GM19351 (cell line): ENCODE measurements at regions not wholly inside any gene's neighbourhood (a gene's known extent, or its start where the extent isn't known, plus 50 kb on each side); places are given as distances from the start of the nearest gene placed in this dataset.
"Not testable (repeated sequence)": the region's sequence is repeated elsewhere in the genome, so short reads cannot be mapped to it uniquely, and the experiment has no call there.

Experiments
- ATAC-seq: cut with Tn5 transposase; IDR thresholded peaks from one replicate; pipeline ENCODE4 v1.9.1; 2021; ENCODE audit warnings: mild to moderate bottlenecking, moderate library complexity; ENCODE audit not compliant: unreplicated experiment

DNA sequence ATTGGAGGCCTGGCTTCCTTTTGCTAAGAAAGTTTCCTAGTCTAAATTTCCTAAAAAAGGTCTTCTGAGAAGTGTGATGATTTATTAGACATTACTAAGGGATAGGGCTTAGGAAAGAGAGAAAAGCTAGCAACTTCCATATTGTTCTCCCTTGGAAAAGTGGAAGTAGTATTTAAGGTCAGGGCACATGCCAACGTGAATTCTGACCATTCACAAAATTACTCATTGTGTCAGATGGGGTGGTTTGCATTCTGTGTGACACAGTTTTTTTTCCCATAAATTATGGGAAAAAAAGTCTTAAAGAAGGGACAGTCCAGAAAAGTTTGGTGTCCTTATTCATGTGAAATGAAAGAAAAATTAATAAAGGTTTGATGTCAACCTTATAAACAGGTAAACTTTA is 110.0 kb upstream of the ARRDC3 start:
- ATAC-seq: no peak

DNA sequence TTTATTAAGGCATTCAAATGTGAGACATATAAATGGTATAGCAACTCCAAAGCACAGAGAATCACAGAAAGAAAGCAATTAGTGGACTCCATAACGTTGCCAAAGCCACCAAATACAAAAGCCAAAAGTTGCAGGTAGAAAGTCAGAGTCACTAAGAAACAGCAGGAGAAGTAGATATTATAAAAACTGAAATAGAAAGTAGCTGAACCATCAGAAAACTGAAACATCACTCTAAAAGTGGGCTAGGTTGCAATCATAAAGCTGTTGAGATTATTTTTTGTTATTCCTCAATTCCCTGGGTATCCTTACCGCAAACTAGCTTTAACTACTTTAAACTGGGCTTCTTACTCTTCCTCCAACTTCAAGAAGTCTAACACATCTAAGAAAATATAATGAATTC is 108.1 kb upstream of the ARRDC3 start:
- no peak for ATAC-seq

DNA sequence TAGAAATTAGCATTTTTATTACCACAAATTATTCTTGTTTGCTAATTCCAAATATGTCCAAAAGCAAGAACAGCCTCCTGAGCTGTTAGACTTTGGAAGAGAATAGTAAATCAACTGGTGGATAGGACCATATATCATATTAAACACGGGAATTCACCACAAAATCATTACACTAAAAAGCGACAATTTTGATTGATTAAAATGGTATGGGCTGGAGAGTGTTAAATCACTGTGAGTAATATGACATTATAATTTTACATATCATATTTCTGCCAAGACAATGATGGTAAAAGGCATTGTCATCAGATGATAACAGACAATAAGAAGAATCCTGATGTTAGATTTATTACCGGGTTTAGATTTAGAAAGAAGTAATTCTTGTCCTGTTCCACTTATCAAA is 107.2 kb upstream of the ARRDC3 start:
- no peak for ATAC-seq

DNA sequence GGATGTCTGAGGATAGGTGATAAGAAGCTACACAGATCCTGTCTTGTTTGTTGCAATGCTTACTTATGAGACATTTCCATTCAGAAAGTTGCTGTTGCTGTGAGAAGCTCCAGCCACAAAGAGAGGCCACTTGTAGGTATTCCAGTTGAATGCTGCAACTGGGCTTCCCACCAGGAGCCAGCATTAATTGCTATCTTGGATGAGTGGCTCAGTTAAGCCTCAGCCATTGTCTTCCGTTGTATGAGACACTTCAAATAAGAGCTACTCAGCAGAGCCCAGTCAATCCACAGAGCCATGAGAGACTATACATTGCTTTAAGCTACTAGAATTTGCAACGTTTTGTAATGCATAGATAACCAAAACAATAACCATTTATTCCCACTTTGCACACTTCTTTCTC is 104.3 kb upstream of the ARRDC3 start:
- no peak for ATAC-seq

DNA sequence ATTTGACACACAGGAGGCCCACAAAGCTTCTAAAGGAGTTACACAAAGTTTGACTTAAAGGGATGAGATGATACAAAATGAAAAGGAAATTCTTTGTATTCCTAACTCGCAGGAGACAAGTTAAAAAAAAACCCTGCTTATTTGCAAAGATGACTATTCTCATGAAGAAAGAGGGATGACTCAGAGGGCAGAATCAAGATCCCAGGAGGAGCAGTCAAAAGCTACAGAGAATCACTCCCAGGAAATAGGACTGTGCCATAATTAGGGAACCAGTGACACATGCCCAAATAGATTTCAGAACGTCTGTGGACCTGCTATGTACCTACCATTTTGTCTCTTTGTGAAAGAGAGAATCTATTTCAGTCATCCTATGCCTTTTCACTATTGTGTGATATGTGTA is 103.5 kb upstream of the ARRDC3 start:
- no peak for ATAC-seq

DNA sequence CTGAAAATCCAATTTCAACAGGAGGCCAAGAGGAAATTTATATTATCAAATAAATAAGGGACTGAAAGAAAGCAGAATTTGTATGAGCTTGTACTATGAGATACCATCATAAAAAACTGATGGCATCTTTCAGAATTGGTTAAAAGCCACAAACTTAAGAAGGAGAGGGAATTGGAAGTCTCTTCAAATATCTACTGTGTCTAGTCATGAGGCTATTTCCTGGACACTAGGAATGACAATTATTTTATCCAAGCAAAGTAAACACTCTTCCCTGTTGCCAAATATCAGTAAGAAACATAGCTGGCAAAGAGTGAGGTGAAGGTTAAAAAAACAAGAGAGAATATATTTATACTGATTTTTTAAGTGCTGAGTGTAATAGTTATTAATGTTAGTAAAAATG is 101.5 kb upstream of the ARRDC3 start:
- ATAC-seq: no peak

DNA sequence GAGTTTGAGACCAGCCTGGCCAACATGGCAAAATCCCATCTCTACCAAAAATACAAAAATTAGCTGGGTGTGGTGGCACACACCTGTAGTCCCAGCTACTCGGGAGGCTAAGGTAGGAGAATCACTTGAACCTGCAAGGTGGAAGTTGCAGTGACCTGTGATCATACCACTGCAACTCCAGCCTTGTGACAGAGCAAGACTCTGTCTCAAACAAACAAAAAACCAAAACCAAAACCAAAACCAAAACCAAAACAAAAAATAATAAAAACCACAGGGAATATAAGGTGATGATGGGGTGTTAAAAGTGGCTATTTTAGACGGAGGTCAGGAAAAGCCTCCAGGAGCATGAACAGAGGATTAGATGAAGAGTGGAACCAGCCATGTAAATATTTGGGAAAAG is 96.3 kb upstream of the ARRDC3 start:
- ATAC-seq: peak; percentile 42

DNA sequence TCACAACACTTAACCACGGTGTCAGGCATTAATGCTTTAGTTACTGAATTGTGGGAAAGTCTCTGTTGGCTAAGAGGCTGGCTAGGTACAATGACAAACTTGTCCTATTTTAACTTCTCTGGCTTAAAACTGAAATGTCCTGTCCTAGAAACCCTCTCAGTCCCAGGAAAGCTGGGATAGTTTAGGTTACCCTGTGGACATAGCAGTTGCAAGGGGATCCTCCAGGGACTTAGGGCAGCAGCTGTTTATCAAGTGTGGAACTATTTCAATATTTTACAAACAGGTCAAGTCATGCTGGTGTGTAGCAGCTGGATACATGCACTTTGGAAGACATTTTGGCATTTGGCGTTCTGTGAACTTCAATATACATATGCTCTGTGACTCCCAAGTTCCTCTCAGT is 95.0 kb upstream of the ARRDC3 start:
- ATAC-seq: no peak

DNA sequence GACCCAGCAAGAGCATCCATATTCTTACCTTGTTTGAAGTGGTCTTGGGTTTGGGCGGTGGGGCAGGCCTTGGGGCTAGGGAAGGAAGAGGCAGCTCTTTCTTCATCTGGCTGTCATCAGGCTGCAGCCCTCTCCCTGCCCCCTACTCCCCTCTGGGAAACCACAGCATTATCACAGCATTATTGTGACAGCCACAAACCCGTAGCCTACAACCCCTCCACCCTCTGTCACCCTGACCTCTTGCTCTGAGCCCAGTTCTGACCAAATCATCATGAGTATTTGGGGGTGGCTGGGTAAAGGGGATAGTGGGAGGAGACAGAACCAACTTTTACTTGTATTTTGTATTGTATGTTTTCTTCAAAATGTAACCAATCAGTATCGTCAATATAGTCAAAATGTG is 94.3 kb upstream of the ARRDC3 start:
- no peak for ATAC-seq

DNA sequence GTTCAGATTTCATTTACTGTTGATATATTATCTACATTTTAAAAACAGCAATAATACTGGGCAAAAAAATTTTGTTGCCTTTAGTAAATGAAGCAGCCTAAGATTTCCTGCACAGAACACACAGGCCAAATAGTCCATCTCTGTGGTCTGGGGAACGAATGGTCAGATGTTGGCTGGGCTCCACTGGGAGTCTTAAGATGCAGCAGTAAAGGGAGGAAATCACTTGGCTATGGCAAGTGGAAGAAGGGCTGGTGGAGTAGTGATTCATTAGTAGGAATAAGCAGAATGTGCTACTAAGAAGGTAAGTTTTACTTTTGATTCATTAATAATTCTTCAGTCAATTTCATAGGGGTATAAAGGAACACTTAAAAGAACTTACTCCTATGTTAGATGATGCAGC is 91.1 kb upstream of the ARRDC3 start:
- no peak for ATAC-seq

DNA sequence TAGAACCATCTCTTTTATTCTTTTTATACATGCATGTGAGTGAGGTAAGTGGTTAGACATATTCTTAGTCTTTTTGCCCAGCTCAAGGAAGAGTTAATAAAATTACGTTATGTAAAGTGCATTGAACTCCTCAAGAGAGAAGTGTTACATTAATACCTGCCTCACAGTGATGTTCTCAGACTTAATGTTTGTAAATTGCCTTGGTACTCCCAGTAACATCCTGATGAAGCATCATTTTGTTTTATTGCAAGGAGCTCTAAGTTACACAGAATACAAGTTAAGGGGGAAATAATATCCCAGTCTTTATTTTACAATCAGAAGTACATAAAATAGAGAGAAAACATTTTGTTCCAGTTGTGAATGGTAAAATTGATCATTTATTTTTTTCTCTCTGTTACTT is 89.5 kb upstream of the ARRDC3 start:
- ATAC-seq: no peak

DNA sequence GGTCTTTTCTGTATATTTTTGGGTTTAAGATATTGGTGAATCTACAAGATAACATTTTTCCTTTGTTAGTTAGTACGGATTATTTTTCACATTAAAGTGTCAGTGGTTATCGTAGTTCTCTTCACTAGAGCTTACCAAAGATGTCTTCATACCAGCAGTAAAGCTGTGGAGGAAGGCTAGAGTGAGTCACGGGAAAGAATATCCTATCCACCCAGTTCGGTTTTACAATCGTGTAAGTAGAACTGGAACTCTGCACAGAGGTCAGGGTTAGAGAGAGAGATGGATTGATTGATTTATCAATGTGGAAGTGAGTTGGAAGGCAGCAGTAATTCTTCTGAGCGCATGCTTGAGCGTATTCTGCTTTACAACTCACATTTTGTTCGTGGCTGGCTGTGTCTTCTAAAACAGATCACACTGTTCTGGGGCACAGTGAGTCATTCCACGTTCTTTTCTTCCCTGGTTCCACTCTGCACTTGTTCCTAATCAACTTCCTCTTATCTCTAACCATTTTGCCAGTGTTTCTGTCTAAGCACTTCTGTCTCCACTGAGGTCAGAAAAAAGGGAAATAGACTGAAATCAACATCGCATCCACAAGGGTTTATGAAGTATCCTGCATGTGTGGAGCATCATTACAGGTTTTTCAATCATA is 86.5 kb upstream of the ARRDC3 start:
- ATAC-seq: no peak

DNA sequence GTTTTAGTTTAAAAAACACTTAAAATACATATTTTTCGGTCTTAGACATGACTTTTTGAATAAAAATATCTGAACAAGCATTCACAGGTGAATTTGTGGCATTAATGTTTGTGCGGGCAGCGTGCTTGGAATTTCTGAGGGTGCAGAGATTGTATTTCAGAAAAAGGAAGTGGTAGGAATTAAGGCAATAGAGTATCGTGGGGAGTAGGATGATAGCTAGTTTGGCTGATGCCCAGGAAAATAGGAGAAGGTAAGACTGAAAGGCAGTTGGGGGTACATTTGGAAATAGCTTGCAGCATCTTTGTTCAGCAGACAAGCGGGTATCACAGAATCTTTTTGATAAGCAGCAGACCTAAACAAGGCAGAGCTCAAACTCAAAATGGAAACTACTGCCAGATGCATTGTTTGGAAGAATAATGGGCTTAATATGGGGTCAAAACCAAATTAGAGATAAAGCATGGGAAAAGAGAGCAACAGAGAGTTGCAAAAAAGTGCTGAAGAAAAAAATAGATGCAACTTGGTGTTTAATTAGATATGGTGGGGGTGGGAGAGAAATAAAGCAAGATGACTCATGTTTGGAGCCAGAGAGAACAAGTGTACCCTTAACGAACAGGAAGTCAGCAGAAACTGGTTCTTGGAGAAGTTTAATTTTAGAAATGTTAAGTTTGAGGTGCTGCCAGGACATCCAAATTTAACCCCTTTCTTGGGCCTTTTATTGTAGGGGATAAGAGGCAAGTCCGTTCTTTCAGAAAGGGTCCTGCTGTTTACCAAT is 85.7 kb upstream of the ARRDC3 start:
- no peak for ATAC-seq

DNA sequence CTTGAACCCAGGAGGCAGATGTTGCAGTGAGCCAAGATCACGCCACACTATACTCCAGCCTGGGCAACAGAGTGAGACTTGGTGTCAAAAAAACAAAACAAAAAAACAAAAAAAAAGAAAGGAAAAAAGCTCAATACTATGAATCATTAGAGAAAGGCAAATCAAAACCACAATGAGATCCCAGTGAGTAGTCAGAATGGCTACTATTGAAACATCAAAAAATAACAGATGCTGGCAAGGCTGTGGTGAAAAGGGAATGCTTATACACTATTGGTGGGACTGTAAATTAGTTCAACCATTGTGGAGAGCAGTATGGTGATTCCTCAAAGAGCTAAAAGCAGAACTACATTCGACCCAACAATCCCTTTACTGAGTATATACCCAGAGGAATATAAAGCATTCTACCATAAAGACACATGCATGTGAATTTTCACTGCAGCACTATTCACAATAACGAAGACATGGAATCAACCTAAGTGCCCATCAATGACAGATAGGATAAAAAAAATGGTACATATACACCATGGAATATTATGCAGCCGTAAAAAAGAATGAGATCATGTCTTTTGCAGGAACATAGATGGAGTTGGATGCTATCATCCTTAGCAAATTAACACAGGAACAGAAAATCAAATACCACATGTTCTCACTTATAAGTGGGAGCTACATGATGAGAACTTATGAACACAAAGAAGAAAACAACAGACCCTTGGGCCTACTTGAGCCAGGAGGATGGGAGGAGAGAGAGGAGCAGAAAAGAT is 81.9 kb upstream of the ARRDC3 start:
- no peak for ATAC-seq

DNA sequence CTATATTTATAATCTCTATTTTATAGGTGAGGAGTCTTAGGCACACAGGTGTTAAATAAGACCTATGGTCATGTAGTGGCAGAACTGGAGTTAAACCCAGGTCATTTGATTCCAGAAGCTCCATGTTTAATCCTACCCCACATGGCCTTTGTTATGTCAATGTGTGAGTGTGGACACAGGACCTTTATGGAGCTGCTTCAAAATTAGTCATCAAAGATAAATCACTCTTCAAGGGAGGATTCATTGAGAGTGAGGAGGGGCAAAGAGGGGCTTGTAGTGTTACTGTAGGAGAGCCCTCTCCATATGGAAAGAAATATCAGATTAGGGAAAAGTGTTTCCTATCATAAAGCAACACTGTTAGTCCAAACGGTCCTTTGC is 74.6 kb upstream of the ARRDC3 start:
- no peak for ATAC-seq

DNA sequence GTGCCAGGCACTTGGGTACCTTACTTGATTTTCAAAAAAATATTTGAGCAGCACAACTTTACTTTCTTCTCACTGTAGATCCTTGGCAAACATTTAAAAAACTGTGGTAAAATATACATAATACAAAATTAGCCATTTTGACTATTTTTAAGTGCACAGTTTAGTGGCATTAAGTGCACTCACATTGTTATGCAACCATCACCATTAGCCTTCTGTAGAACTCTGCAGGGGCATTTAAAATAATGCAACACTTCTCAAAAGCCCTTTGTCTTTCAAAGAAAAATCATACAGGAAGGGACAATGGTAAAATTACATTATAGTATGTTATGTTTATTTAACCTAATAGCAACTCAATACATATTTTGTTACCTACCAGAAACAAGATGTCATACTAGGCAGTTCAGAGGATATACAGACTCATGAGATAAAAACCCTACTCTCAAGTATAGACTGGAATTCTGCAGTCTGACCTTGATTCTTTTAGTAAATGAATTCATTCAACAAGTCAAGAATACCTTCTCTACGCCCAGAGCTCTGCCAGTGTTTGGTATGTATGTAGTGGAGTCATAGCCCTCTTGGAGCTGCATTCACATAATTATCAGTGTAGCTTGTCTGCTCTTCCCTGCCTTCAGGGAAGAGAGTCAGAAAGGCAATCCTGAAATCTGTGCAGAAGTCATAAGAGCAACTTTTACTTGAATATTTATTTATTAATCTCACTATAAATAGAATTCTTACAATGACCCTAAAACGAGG is 74.0 kb upstream of the ARRDC3 start:
- ATAC-seq: no peak

DNA sequence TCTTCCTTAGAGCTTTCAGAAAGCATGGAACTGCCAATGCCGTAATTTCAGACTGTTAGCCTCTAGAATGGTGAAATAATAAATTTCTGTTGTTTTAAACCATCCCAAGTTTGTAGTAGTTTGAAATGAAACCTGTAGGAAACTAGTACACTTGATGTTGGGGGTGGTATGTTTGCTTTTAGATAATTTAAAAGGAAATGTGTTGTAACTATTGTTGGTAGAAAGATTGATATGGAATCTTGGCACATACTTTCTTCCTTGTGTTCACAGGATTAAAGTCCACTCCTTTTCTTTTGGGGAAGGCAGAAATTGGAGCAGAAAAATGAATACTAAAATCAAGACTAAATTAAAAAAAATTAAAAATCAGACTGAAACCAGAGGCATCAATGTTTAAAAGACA is 66.0 kb upstream of the ARRDC3 start:
- ATAC-seq: no peak

DNA sequence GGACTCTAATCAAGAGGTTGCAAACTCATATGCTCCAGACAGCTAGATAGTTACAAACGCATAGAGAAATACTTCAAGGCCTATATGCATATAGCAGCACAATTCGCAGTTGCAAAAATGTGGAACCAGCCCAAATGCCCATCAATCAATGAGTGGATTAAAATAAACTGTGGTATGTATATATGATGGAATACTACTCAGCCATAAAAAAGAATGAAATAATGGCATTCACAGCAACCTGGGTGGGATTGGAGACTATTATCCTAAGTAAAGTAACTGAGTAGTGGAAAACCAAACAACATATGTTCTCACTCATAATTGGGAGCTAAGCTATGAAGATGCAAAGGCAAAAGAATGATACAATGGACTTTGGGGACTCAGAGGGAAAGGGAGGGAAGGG is 65.0 kb upstream of the ARRDC3 start:
- ATAC-seq: not testable (repeated sequence)

DNA sequence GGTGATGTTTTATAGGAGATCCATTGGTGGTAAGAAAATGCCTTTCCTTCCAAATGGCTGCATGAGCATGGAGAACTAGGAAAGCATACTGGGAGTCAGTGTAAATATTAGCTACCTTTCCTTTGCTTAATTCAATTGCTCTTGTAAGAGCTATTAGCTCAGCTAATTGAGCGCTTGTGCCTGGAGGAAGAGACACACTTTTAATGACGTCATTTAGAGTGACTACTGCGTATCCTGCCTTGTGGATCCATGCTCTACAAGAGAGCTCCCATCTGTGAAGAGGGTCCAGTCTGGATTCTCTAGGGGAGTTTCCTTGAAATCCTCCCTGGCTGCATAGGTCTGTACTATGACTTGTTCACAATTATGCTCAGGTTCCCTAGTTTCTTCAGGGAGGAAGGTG is 63.8 kb upstream of the ARRDC3 start:
- ATAC-seq: not testable (repeated sequence)

DNA sequence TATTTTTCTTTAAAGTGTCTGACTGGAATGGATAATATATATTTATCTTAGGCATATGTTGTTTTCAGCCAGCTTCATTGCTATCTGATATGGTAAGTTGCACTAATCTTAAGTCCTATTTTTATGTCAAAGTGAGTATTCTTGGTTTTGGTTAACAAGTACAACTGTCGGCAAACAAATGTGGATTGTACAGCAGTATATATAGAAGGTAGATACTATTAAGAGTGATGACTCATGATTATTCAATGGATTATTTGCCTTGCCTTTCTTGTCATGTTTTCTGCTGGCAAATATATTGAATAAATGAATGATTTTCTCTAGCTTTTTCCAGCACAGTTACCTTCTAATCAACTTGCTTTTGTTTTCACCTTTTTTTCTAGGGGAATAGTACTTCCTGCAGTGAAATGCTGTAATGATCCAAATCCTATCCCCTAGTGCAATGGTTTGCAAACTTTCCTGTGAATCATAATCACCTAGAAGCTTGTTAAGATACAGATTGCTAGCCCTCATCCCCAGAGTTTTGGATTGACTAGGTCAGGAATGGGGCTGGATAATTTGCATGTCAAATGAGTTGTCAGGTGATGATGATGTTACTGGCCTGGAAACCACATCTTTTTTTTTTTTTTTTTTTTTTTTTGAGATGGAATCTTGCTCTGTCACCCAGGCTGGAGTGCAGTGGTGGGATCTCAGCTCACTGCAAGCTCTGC is 60.8 kb upstream of the ARRDC3 start:
- peak; percentile 65 for ATAC-seq

DNA sequence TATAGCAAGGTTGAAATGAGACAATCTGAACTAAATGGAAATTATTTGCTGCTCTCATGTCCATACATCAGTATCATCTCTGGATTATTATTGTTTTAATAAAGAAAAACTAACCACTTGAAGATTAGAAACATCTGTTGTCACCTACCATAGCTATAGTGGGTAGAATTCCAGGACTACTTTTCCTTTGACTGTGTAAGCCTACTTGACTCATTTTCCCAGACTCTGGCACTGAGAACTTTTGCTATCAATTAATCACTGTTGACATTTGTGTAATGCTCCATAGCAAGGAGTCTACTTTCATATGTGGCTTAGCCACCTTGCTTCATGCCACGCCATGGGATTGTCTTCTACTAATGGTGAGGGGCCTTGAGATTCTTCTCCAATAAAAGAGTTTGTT is 59.9 kb upstream of the ARRDC3 start:
- no peak for ATAC-seq
